GM12872 (cell line): ENCODE measurements at regions not wholly inside any gene's neighbourhood (a gene's known extent, or its start where the extent isn't known, plus 50 kb on each side); places are given as distances from the start of the nearest gene placed in this dataset.

Experiments used
- CTCF ChIP-seq: IDR thresholded peaks from 3 replicates; pipeline ENCODE4 v1.5.1; 2011; ENCODE audit warnings: low read depth, mild to moderate bottlenecking, low read length, moderate library complexity; ENCODE audit not compliant: insufficient read depth

GRCh38 chr15:31275331-31276262 is 51.0 kb upstream of the KLF13 start:
- no peak for TF ChIP-seq CTCF

- no peak for TF ChIP-seq CTCF
Measured at GRCh38 chr15:31276596-31277298, 49.9 kb upstream of the KLF13 start.
